ENCODE measurements at regions not wholly inside any gene's neighbourhood (a gene's known extent, or its start where the extent isn't known, plus 50 kb on each side); places are given as distances from the start of the nearest gene placed in this dataset.
A peak's percentile ranks its signal among the peaks of the same experiment; 100 is the strongest.
"Not testable (repeated sequence)": the region's sequence is repeated elsewhere in the genome, so short reads cannot be mapped to it uniquely, and the experiment has no call there.

DNA sequence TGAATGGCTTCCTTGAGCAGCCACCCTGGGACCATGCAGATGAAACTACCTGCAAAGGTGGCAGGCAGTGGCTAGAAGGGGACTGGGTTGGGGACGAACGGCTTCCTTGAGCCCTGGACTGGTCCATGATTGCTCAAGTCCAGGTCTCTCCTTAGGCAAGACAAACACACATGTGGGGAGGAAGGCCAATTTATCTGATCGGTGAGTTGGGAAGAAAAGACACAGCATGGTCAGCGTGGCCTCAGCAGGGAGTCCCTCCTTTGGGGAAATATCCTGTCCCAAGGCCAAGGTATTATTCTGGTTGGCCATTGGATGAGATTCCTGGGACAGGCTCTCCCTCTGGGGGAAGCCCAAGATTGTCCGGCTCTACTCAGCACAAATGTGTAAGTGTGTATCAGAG is 116.3 kb upstream of the ERG start:
- no peak for DNase-seq (ENCODE audit: low spot score)

DNA sequence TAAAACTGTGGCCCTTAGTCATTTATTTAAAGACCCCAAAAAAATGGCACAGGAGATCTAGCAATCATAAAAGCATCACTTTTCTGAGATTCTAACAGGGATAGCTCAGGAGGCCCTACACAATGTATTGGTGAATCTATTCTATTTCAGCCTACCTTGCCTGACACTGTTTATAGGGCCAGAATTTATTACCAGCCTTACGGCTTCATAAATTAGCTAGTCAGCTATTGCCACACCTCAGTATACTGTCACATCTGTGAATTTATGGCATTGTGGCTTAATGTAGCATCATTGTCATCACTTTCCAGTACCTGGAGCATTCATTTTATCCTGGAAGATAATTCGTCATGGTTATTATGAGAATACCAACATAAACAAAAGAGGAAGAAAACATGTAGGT is 121.2 kb upstream of the ERG start:
- DNase-seq (ENCODE audit: low spot score): no peak

DNA sequence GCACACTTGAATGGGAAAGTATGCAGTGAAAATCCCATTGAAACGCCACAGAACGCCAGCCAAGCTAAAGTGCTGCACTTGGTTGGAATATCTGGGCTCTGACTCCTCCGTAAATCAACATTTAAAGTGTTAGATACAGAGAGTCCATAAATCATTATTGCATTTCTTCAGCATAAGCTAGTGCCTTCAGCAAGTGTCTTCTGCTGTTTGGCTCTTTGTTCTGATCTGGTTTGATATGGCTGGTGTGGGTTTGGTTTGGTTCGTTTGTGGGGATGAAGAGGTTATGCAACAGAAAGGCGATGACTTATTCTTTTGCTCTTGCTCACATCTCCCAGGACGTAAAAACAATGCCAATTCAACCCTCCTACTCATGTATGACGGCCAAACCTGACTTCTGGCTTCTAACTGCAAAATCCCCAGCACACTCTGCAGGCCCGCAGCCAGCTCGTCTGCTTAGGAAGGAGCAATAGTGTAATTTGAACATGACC is 121.8 kb upstream of the ERG start:
- no peak for DNase-seq (ENCODE audit: low spot score)

DNA sequence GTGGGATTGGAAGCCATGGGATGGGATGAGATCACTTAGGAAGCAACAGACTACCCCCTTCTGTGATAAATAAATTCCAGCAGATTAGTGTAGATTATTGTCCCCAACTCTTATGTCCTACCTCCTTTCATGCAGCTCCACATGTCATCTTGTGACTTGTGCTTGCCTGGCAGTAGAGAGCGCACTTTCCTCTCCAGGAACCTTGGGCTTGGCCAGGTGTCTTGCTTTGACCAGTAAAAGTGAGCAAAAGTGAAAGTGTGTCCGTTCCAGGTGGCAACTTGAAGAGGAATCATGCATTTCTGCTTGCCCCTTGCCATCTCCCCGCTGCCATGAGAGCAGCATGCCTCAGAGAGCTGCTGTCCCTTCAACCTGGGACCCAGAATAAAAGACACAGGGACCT is 122.9 kb upstream of the ERG start:
- DNase-seq (ENCODE audit: low spot score): peak; percentile 6

DNA sequence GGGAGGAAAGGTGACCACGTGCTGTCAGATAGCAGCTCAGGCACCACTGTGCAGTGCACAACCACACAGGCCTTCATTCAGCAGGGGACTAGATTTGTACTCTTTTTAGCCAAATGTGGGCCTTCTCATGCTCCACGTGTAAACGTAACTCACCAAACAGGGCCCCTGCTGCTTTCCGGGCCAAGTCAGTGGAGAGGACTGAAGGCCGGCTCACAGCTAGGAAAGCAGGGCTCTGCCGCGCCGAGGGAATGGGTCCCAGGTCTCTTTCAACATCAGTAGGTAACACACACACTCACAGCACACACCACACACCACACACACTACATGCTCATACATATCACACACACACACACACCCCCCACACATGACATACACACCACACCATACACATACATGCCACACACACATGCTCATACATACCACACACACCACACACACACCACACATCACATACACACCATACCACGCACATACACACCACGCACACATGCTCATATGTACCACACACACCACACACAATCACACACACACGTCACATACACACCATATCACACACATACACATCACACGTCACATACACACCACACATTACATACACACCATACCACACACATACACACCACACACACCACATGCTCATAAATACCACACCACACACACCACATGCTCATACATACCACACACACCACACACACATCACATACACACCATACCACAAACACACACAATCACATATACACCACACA is 124.0 kb upstream of the ERG start:
- no peak for DNase-seq (ENCODE audit: low spot score)

DNA sequence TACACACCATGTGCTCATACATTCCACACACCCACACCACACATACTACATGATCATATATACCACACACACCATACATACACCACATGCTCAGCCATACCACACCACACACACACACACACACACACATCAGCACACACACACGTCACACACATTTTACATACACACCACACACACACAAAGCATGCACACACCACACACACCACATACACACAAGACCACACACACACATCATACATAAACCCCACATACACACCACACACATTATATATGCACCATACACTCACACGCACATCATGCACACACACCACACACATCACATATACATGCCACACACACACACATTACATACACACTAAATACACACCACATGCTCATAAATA is 124.5 kb upstream of the ERG start:
- no peak for DNase-seq (ENCODE audit: low spot score)

DNA sequence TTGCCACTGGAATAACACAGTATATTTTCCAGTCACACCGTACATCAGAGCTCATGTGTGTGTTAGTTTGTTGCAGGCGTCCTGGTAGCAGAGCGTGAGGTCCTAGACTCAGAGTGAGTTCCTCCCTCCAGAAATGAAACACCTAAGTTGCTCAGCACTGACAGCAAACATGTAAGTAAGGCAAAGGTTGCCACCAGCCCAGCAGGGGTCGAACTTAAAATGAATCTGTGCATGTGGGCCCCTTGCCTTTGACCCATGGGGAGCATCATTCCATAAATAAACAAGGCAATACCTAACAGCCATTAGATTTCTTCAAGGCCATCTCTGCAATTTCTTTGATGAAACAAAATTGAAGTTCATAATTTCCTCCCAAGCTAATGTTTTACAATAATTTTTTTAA is 125.3 kb upstream of the ERG start:
- DNase-seq (ENCODE audit: low spot score): no peak

DNA sequence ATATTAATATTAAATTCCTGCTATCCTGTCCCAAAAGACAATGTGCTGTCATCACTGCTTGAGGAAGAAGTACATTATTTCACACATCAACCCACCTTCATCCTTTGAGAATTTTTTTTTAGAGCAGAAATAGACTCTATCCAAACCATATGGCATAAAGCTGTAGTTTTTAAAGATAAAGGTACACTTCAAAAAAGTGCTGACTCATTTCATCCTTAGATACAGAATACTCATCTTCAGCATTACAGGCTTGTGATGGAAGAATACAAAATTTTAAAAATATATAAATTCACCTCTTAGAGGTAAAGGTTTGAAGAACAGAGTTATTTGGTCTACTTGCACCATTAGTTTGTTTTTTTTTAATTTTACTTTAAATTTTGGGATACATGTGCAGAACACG is 126.7 kb upstream of the ERG start:
- DNase-seq (ENCODE audit: low spot score): no peak

DNA sequence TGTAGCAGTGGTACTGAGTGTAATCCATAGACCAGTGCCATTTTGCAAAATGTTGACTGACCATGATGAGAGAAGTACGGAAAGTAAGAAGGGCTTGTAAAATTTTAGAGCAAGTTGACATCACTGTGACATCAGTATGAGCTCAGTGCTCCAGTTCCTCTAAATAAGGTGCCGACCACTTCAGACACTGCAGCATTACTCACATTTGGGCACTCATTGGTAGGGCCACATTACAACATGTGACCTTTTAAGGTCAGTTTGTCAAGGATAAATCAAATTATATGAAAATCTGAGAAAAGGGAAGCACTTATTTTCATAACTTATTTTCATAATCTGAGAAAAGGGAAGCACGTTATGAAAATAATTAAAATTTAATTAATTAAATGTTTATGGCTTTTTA is 128.0 kb upstream of the ERG start:
- no peak for DNase-seq (ENCODE audit: low spot score)

DNA sequence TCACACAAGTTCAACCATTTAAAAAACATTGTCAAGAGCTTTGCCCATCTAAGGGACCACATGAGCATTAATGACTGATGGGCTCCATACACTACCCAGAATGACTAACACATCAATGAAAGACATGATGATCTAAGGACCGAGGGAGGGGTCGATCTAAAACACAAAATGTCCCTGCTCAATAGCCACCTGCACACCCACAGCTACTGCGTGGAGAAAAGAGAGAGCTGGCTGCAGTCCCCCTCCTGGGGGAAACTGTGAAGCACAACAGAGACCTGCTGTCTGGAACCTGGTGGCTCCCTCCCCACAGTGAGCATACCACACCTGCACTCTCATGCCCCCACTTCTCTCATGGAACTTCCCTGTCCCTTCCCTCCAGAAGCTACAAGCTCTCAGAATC is 130.1 kb upstream of the ERG start:
- peak; percentile 6 for DNase-seq (ENCODE audit: low spot score)

DNA sequence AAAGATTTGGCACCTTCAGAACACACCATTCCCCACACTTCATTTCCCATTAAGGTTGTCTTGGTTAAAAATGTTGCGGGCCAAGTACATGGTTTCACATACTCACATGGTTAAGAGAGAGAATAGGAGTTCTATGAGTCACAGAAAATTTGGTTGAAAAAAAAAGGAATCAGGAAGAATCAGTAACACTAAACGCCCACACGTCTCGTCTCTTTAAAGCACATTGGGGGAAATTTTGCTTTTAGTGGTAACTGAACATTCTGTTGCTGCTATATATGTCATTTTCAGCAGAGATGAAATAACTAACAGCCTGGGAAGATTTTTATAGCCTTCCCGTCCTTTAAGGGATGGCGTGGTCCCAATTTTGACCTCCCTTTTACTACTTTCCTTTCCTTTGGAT is 132.9 kb upstream of the ERG start:
- DNase-seq (ENCODE audit: low spot score): no peak

DNA sequence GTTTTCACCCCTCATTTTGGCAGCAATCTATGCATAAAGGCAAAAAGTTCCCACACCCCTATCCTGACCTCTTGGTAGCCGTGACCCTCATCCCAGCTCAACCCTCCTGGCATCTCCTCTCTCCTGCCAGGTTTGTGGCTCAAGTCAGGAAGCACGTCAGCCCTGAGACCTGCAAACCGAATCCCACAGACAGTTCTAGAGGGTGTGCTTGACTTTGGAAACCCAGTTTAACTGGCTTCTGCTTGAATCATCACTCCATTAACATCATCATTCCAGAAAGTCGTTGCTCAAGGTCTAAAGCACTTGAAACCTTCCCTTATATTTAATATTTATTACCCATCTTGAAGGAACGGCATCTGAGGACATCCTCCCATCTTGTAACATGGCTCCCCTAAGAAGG is 133.4 kb upstream of the ERG start:
- DNase-seq (ENCODE audit: low spot score): no peak

DNA sequence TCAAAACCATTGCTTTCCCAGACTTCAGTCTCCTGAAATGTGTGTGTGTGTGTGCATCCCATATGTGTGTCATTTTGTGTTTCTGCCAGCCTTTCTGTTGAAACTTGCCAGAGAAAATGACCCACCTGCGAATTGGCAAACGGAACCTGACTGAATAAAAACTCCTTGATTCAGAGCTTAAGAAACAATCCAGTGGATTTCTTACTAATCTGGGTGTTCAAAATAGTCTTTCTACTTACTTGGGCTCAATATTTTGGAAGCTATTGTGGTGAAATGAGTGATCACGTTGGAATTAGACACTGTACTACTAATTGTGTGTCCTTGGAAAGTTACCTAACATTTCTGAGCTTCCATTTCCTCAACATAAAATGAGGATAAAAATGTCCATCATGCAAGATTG is 138.9 kb upstream of the ERG start:
- DNase-seq (ENCODE audit: low spot score): no peak

DNA sequence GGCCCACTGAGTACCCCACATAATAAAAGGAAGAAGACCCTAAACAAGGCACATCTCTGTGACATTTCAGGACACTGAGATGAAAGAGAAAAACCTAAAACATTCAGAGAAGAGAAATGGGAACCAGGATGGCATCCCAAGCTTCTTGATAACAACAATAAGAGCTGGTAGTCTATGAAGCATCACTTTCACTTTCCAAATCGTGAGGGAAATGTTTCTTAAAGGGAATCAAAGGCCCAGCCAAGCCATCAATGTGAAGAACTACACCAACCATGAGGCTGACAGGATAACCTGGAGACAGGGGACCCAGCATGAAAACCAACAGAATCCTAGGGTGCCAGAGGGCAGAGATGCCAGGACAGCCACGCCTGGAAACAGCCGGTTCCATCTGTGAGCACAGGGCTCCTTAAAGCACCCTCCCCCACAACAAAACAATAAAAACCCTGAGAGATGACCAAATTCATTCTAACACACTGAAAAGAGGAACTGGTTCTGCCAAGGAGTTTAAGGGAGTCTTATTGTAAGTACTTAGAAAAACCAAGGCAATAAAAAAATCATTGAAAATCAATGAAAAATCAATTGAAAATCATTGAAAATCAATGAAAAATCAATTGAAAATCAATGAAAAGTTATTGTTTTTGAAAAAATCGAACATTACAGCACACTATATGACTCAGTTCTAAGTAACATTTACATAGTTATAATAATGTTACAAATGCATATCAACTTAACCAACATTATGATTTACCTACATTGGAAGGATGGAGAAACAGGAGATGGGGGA is 141.5 kb upstream of the ERG start:
- no peak for DNase-seq (ENCODE audit: low spot score)

DNA sequence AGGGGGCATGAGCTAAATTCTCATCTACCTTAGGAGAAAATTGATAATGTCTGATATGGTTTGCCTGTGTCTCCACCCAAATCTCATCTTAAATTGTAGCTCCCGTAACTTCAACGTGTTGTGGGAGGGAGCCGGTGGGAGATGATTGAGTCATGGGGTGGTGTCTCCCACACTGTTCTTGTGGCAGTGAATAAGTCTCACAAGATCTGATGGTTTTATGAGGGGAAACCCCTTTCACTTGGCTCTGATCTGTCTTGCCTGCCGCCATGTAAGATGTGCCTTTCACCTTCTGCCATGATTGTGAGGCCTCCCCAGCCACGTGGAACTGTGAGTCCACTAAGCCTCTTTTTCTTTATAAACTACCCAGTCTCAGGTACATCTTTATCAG is 142.1 kb upstream of the ERG start:
- DNase-seq (ENCODE audit: low spot score): not testable (repeated sequence)

DNA sequence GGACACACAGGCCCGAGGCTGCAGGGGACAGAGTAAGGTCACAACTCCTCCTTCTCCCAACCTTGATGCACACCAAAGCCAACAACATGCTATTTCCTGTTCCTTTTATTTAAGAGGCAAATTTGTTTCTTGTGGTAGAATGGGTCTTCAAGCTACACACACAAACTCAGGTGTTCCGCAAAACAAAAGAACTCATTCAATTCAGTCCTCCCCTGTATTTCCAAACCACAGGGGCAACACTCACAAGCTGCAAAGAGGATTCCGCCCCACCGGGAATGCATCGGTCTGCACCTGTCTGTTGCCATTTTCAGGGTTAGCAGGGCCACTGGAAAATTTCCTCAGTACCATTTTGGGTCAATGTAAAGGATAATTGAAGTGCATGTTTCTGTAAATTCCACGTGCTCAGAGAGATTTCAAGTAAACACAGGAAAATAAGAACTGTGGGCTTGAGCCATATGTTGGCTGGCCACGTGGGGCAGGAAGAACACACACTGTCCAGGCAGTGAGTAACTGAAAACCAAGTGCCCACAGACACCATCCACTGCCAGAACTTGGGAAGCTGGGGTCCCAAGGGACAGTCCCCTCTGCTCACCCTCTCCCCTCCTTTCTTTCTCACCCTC is 145.2 kb upstream of the ERG start:
- no peak for DNase-seq (ENCODE audit: low spot score)

DNA sequence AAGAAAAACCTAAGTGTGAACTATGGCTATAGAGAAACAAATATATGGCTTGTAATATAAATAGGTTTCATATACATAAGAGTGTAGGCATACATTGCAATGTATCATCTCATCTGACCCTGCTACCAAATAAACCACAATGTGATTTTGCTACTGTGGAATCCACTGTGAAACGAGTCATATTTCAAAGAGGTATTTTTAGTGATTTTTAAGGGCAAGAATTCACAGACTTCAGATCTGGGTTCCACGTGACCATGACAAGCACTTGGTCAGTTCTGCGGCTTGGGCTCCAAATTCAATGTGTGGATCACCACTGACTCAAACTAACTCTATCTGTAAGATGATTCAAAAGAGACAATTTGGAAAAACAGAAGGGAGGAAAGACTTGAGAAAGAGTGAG is 147.0 kb upstream of the ERG start:
- DNase-seq (ENCODE audit: low spot score): no peak

DNA sequence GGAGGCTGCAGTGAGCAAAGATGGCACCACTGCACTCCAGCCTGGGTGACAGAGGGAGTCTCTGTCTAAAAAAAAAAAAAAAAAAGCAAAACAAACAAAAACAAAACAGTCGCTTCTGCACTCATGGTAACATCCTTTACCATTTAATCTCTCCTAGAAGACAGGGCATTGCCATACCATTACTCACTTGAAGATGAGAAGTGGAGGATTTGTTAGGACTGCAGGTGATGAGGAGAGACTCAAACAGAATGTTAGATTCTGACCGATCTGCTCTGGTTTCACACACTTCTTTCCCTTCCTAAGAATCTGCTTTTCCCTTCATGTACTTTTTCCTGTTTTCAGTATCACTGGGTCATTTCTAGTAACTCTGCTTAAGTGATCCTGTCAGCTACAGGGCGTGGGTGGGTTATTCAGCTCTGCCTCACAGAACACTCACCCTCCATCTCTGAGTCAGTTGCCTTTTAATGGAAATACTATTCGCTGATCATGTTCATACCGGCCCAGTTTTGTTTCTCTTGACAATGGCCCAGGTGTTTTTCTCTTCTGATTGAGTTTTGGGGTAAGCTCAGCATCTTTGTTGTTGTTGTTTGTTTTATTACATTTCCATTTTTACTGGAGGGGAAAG is 148.0 kb upstream of the ERG start:
- no peak for DNase-seq (ENCODE audit: low spot score)

DNA sequence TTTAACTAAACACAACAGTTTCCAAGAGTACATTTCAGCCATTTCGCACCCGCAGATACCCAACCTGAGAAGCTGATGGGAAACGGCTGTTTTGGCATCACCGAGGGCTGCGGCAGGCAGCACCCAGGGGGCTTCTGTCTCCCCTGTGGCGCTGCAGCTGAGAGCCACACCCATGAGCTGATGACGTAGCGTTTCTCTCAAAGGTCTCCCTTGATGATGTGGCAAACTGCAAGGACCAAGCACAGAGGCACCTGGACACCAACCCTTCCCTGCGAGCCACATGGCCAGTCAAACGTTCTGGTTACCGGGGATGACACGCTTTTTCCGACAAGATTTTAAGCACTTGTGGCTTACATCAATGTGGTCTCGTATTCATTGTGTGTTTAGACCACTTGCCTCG is 150.8 kb upstream of the ERG start:
- DNase-seq (ENCODE audit: low spot score): no peak

DNA sequence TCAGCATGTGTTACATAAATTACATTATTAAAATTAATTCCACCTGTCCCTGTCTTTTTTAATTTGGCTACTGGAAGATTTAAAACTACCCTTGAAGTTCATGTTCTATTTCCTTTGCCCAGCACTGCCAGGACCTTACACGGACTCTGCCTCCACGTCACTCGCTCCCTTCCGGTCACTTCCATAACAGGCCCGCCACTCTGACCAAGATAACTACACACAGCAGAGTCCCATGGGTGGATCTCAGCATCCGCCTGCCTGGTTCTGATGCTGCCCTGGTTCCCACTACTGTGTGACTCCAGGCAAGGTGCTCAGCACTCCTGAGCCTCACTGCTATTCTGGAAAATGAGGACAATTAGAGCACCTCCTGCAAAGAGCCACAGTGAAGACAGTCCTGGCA is 153.3 kb upstream of the ERG start:
- no peak for DNase-seq (ENCODE audit: low spot score)

DNA sequence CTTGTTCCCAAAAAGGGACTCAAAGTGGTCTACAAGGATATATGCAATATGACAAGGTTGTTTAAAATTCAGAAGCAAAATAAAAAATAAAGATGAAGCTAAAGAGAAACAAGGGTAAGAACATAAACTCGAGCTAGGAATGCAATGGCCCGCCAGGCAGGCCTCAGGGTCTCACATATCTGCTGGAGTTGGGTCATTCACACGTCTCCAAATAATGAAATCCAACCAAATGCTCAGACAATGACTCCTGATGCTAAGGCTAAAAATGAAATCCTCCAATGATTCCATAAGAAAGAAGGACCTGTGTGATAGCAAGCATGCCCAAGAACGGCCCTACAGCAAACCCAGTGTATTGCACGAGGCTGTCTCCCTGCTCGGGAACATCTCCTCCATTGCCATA is 153.3 kb upstream of the ETS2 start:
- no peak for DNase-seq (ENCODE audit: low spot score)

DNA sequence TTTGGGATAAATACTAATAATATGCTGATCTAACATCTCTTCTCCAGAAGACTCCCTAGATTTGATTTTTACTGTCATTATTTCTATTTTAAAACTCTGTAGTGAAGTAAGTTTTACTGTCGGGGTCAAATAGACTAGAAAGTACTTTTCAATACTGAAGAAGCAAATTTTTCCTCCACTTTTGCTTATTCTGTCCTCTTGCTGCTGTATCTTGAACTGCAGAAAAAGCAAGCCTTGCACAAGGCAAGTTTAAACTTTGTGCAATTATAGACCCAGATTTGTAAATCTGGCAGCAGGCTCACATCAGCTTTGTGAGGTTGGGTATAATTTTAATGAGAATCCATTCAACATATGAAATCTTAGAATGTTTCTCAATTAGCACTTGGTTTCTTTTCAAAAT is 151.1 kb upstream of the ETS2 start:
- DNase-seq (ENCODE audit: low spot score): no peak

DNA sequence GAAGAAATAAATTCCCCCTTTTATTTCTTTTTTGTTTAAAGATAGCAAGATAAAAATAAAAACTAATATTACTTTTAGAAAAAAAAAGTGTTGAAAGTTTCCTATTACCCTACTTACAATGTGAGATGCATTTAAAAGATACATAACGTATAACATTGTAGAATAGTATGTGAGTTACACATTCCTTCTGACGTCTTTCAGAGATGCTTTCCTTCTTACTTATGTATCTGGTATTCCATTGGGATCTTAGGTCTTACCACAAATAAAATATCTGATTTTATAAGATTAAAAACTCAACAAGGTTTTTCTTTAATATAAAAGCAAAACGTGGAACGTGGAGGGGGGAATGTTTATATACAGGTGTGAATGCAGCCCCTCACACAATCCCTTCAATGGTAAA is 147.2 kb upstream of the ETS2 start:
- no peak for DNase-seq (ENCODE audit: low spot score)
